ENCODE measurements at regions not wholly inside any gene's neighbourhood (a gene's known extent, or its start where the extent isn't known, plus 50 kb on each side); places are given as distances from the start of the nearest gene placed in this dataset.

DNA sequence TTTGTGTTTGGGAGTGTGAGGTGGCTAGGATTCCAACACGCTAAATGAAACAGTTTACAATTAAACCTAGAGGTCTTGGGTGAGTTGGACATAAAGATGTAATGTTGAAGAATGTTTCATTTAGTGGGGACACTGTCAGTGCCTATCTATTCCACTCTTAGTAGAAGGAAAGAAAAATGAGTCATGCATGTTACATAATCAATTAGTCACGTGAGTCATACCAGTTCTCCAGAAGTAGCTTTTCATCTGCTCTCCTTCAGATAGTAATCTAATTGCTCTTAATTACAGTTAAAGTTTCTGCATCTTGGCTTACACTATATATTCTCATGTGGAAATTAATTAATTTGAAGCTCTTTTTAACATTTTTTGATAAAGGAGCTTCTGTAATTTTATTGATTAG is 115.7 kb upstream of the P2RY1 start:
- H3K4me3 ChIP-seq (ENCODE audit: low read depth, low read length): no peak overlapping the region
- peaks cover 8% of the 10 kb centered on the region for H3K9me3 ChIP-seq (ENCODE audit: control insufficient read depth, insufficient read depth, low read depth, low read length)
- H3K27ac ChIP-seq (ENCODE audit: low read depth, low read length): no peak overlapping the region
- H3K9ac ChIP-seq (ENCODE audit: low read length): no peak overlapping the region
- H3K27me3 ChIP-seq (ENCODE audit: control insufficient read depth, insufficient read depth, low read length): no peaks in the 10 kb centered on the region
- no peaks in the 10 kb centered on the region for H3K36me3 ChIP-seq (ENCODE audit: control insufficient read depth, insufficient read depth, low read length)
- H3K4me1 ChIP-seq (ENCODE audit: control insufficient read depth, insufficient read depth, low read length): peaks cover 25% of the 10 kb centered on the region

GRCh38 chr3:152720951-152721718 is 113.8 kb upstream of the P2RY1 start:
- H3K27ac ChIP-seq (ENCODE audit: low read depth, low read length): no peak overlapping the region
- H3K9ac ChIP-seq (ENCODE audit: low read length): no peak overlapping the region
- H3K4me1 ChIP-seq (ENCODE audit: control insufficient read depth, insufficient read depth, low read length): peaks cover 25% of the 10 kb centered on the region
- no peaks in the 10 kb centered on the region for H3K27me3 ChIP-seq (ENCODE audit: control insufficient read depth, insufficient read depth, low read length)
- H3K4me3 ChIP-seq (ENCODE audit: low read depth, low read length): no peak overlapping the region
- peaks cover 8% of the 10 kb centered on the region for H3K9me3 ChIP-seq (ENCODE audit: control insufficient read depth, insufficient read depth, low read depth, low read length)
- no peaks in the 10 kb centered on the region for H3K36me3 ChIP-seq (ENCODE audit: control insufficient read depth, insufficient read depth, low read length)

DNA sequence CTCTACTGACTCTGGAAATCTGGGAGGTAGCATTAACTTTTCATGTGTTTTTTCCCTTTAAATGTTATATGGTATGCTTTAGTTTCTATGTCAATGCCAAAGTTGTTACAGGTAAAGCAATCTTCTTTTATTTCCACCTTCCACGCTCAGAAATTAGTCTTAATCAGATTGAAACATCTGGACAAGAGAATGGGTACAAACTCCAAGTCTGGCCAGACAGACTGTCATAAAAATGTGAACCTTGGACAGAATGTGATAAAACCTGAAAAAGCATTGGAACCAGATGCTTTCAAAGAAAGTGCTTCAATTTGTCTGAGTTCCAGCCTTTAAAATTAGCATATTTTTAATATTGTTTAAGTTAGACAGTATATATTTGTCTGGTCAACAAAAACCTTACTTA is 110.7 kb upstream of the P2RY1 start:
- Histone ChIP-seq H3K4me1 (ENCODE audit: control insufficient read depth, insufficient read depth, low read length) (peaks cover 18% of the 10 kb centered on the region), H3K9me3 (ENCODE audit: control insufficient read depth, insufficient read depth, low read depth, low read length) (peaks cover 8% of the 10 kb centered on the region), H3K27me3 (ENCODE audit: control insufficient read depth, insufficient read depth, low read length) (no peaks in the 10 kb centered on the region), H3K36me3 (ENCODE audit: control insufficient read depth, insufficient read depth, low read length) (no peaks in the 10 kb centered on the region), H3K27ac (ENCODE audit: low read depth, low read length) (no peak overlapping the region), H3K4me3 (ENCODE audit: low read depth, low read length) (no peak overlapping the region), H3K9ac (ENCODE audit: low read length) (no peak overlapping the region)

GRCh38 chr3:152728231-152728980 is 106.5 kb upstream of the P2RY1 start:
- no peaks in the 10 kb centered on the region for H3K36me3 ChIP-seq (ENCODE audit: control insufficient read depth, insufficient read depth, low read length)
- H3K9me3 ChIP-seq (ENCODE audit: control insufficient read depth, insufficient read depth, low read depth, low read length): no peaks in the 10 kb centered on the region
- no peaks in the 10 kb centered on the region for H3K27me3 ChIP-seq (ENCODE audit: control insufficient read depth, insufficient read depth, low read length)
- H3K4me3 ChIP-seq (ENCODE audit: low read depth, low read length): no peak overlapping the region
- H3K4me1 ChIP-seq (ENCODE audit: control insufficient read depth, insufficient read depth, low read length): no peaks in the 10 kb centered on the region
- no peak overlapping the region for H3K9ac ChIP-seq (ENCODE audit: low read length)
- H3K27ac ChIP-seq (ENCODE audit: low read depth, low read length): no peak overlapping the region

DNA sequence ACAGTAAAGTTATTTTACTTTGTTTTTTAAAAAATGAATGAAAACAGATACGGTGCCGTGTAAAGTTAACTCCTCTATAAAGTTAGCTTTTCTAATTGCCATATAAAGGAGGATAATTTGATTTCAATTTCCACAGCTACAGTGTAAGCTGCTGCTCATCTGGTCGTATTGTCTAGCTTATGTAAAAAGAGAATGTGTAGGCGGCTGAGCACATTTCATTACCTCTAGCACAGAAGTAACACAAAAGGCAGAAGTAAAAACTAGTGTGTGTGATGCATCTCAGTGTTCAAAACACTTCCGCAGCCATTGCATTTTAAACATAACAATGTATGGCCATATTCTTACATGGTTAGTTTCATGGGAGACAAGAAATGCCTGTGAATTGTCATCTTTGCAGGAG is 105.0 kb upstream of the P2RY1 start:
- no peaks in the 10 kb centered on the region for H3K36me3 ChIP-seq (ENCODE audit: control insufficient read depth, insufficient read depth, low read length)
- H3K9ac ChIP-seq (ENCODE audit: low read length): no peak overlapping the region
- no peaks in the 10 kb centered on the region for H3K9me3 ChIP-seq (ENCODE audit: control insufficient read depth, insufficient read depth, low read depth, low read length)
- no peaks in the 10 kb centered on the region for H3K4me1 ChIP-seq (ENCODE audit: control insufficient read depth, insufficient read depth, low read length)
- H3K27me3 ChIP-seq (ENCODE audit: control insufficient read depth, insufficient read depth, low read length): no peaks in the 10 kb centered on the region
- no peak overlapping the region for H3K27ac ChIP-seq (ENCODE audit: low read depth, low read length)
- H3K4me3 ChIP-seq (ENCODE audit: low read depth, low read length): no peak overlapping the region

DNA sequence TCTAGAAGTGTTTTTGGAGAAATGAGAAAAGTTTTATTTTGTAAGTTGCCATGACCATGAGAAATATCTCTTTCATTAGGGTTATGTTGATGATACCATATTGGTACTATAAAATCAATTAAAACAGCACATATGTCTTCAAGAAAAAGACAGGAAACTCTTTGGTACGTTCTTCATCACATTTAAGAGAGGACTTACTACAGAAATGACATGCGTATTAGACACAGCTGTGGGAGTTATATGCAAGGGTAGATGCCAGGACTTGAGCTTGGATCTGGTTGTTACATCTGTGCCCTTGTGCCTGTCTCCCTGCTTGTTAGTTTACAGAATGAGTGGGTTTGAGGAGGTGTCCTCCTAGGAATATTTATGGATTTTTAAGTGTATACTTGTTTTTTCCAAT is 103.4 kb upstream of the P2RY1 start:
- no peaks in the 10 kb centered on the region for H3K4me1 ChIP-seq (ENCODE audit: control insufficient read depth, insufficient read depth, low read length)
- H3K36me3 ChIP-seq (ENCODE audit: control insufficient read depth, insufficient read depth, low read length): no peaks in the 10 kb centered on the region
- no peak overlapping the region for H3K4me3 ChIP-seq (ENCODE audit: low read depth, low read length)
- H3K27me3 ChIP-seq (ENCODE audit: control insufficient read depth, insufficient read depth, low read length): no peaks in the 10 kb centered on the region
- H3K27ac ChIP-seq (ENCODE audit: low read depth, low read length): no peak overlapping the region
- no peaks in the 10 kb centered on the region for H3K9me3 ChIP-seq (ENCODE audit: control insufficient read depth, insufficient read depth, low read depth, low read length)
- no peak overlapping the region for H3K9ac ChIP-seq (ENCODE audit: low read length)

GRCh38 chr3:152733584-152734119 is 101.3 kb upstream of the P2RY1 start:
- no peak overlapping the region for H3K9ac ChIP-seq (ENCODE audit: low read length)
- H3K4me3 ChIP-seq (ENCODE audit: low read depth, low read length): no peak overlapping the region
- no peak overlapping the region for H3K27ac ChIP-seq (ENCODE audit: low read depth, low read length)
- no peaks in the 10 kb centered on the region for H3K27me3 ChIP-seq (ENCODE audit: control insufficient read depth, insufficient read depth, low read length)
- no peaks in the 10 kb centered on the region for H3K36me3 ChIP-seq (ENCODE audit: control insufficient read depth, insufficient read depth, low read length)
- H3K9me3 ChIP-seq (ENCODE audit: control insufficient read depth, insufficient read depth, low read depth, low read length): no peaks in the 10 kb centered on the region
- H3K4me1 ChIP-seq (ENCODE audit: control insufficient read depth, insufficient read depth, low read length): no peaks in the 10 kb centered on the region

DNA sequence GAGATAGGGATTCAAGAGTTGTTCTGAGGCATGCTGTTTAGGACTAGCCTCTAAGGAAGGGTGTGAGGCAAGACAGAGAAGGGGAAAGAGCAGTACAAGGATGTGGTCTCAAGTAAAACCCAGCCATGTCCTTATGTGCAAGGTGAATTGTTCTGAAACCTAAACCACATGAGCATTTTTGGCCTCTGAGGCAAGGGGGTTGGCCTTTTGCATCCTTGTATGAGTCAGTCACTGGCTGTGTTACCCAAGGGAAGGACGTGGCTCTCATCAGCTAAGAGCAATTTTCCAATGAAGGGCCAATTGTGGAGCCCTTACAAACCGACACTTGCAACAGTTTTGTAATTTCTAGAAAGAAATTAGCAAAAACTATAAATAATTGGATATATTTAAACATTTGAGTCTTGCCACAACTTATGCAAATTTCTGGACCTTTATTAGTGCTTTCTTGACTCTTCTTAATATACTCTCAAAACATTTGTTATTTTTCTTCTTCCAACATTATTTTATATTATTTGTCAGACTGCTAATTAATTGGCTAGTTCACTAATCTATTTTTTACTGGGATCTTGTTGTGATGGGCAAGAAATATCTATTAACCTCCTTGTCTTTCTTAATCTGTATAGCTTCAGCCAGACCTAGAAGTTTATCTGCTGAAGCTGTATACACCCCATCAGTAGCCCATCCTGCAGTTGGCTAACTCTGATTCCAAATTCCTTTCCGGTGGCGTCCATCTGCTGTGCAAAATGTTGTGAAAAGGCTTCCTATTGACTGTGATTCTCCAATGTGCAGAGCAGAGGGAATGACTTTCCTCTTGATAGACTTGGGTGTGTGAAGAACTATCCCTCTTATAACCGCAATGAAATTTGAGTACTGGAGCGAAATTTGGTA is 97.7 kb upstream of the P2RY1 start:
- no peak overlapping the region for H3K9ac ChIP-seq (ENCODE audit: low read length)
- no peaks in the 10 kb centered on the region for H3K9me3 ChIP-seq (ENCODE audit: control insufficient read depth, insufficient read depth, low read depth, low read length)
- H3K36me3 ChIP-seq (ENCODE audit: control insufficient read depth, insufficient read depth, low read length): no peaks in the 10 kb centered on the region
- no peak overlapping the region for H3K27ac ChIP-seq (ENCODE audit: low read depth, low read length)
- H3K4me3 ChIP-seq (ENCODE audit: low read depth, low read length): no peak overlapping the region
- no peaks in the 10 kb centered on the region for H3K27me3 ChIP-seq (ENCODE audit: control insufficient read depth, insufficient read depth, low read length)
- H3K4me1 ChIP-seq (ENCODE audit: control insufficient read depth, insufficient read depth, low read length): no peaks in the 10 kb centered on the region

DNA sequence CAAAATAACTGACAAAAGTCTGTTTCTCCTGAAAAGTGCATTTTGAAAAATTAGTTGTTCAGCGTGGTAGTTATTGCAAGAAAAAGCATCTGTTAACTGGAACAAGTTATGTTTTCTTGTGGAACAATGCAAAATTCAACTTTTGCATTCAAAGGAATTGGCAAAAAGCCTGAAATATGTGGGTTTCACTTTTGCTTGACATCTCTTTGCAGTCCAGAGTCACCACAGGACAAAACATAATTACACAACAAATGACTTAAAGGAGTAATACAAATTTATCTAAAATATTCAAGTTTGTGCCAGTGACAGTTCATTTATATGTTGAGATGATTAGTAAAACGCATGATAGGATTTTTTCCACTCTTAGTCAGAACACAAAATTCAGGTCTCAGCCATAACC is 96.3 kb upstream of the P2RY1 start:
- no peak overlapping the region for H3K27ac ChIP-seq (ENCODE audit: low read depth, low read length)
- H3K9ac ChIP-seq (ENCODE audit: low read length): no peak overlapping the region
- H3K9me3 ChIP-seq (ENCODE audit: control insufficient read depth, insufficient read depth, low read depth, low read length): no peaks in the 10 kb centered on the region
- no peaks in the 10 kb centered on the region for H3K36me3 ChIP-seq (ENCODE audit: control insufficient read depth, insufficient read depth, low read length)
- H3K4me3 ChIP-seq (ENCODE audit: low read depth, low read length): no peak overlapping the region
- H3K4me1 ChIP-seq (ENCODE audit: control insufficient read depth, insufficient read depth, low read length): no peaks in the 10 kb centered on the region
- no peaks in the 10 kb centered on the region for H3K27me3 ChIP-seq (ENCODE audit: control insufficient read depth, insufficient read depth, low read length)

GRCh38 chr3:152742368-152743347 is 92.3 kb upstream of the P2RY1 start:
- H3K4me1 ChIP-seq (ENCODE audit: control insufficient read depth, insufficient read depth, low read length): peaks cover 6% of the 10 kb centered on the region; the same call in 1 of the 2 replicates
- H3K36me3 ChIP-seq (ENCODE audit: control insufficient read depth, insufficient read depth, low read length): no peaks in the 10 kb centered on the region
- no peaks in the 10 kb centered on the region; the same call in 1 of the 2 replicates for H3K27me3 ChIP-seq (ENCODE audit: control insufficient read depth, insufficient read depth, low read length)
- no peaks in the 10 kb centered on the region for H3K9me3 ChIP-seq (ENCODE audit: control insufficient read depth, insufficient read depth, low read depth, low read length)
- no peak overlapping the region for H3K4me3 ChIP-seq (ENCODE audit: low read depth, low read length)
- no peak overlapping the region for H3K27ac ChIP-seq (ENCODE audit: low read depth, low read length)
- H3K9ac ChIP-seq (ENCODE audit: low read length): no peak overlapping the region

Data from HUES6 (cell line).